SW480 (cell line): ENCODE measurements at regions not wholly inside any gene's neighbourhood (a gene's known extent, or its start where the extent isn't known, plus 50 kb on each side); places are given as distances from the start of the nearest gene placed in this dataset.

Experiments
- DNase-seq: peaks from one replicate; pipeline ENCODE4 v3.0.0-alpha.2; 2016; ENCODE audit warnings: low spot score

DNA sequence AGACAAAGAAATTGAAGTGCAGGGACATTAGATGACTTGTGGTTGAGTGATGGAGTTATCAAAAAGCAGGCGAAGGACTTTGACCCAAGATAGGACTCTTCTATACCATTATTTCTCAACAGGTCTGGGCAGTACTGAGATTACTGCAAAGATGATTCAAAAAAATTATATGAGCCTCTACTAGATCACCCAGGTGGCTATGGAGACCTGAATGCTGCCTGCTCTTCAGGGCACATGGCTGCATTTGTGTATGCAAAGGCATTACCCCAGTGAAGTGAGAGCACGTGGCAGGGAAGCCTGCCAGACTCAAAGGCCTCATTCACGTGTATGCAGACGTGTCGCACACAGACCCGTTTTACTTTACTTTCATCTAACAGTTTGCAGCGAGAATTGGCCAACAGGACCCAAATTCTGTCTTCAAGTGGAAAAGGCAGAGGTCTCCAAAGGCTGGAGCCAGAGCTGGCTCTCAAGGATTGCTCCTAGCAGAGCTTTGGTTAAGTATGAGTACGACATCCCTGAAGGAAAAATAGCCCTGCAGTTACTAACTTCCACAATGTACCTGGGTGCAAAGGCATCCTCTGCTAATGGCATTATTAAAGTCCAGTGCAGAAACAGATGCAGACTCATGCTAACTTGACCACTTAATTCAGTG, 113.8 kb upstream of the ARMC2 start:
- no peak for DNase-seq

DNA sequence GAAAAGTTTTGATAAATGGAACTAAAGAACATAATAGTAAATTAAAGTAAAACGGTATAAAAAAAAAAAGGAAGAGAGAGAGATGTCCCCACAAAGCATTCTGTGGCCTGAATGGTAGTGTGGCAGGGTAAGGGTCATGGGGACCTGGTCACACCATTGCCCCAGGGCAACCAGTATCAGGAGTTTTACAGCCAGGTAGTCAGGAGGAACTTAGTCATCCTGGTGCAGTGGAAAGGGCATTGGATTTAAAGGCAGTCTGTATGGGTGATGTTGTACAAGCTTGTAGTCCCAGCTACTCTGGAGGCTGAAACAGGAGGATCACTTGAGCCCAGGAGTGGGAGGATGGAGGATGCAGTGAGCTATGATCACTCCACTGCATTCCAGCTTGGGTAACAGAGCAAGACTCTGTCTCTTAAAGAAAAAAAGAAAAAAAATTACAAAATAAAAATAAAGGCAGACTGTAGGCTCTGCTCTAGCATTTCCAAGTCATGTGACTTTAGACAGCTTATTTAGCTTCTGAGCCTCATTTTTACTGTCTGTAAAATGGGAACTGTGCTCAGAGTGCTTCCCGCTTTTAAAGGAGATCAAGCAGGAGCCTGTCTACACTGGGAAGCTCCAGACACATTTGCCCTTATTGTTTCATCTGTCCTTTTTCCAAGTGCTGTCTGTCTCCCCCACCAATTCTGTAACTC, 112.8 kb upstream of the ARMC2 start:
- DNase-seq, result no peak

DNA sequence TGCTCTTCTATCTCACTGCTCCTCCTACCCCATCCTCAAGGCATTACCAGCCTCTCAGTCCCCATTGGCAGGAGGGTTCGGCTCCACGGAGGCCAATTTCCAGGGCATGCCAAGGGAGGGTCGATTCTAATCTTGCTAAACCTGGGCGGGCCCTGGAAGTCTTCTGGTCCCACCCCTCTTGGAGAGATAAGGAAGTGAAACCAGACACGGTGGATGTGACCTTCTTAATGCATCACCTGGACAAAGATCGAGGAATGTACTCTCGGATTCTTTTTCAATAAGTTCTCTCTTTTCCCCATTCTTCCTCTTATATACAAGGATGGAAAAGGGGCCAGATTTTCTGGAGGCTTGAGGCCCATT, 112.2 kb upstream of the ARMC2 start:
- DNase-seq, result no peak

DNA sequence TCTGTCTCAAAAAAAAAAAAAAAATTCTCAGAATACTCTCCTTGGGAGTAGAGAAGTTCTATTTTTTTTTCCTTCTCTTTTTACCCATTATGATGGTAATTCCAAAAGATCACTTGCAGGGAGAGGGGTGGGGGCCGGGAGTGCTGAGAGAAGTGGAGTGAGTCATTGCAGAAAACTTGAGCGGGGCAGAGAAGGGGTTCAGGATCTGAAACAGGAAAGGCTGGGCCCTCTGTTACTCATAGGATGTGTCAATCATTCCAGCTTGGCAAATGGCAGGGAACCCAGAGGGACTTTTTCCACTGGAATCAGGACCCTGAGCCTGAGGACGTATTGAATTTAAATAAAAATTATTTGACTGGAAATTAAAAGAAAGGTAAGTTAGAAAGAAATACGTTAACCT, 111.4 kb upstream of the ARMC2 start:
- DNase-seq, result peak; percentile 48

DNA sequence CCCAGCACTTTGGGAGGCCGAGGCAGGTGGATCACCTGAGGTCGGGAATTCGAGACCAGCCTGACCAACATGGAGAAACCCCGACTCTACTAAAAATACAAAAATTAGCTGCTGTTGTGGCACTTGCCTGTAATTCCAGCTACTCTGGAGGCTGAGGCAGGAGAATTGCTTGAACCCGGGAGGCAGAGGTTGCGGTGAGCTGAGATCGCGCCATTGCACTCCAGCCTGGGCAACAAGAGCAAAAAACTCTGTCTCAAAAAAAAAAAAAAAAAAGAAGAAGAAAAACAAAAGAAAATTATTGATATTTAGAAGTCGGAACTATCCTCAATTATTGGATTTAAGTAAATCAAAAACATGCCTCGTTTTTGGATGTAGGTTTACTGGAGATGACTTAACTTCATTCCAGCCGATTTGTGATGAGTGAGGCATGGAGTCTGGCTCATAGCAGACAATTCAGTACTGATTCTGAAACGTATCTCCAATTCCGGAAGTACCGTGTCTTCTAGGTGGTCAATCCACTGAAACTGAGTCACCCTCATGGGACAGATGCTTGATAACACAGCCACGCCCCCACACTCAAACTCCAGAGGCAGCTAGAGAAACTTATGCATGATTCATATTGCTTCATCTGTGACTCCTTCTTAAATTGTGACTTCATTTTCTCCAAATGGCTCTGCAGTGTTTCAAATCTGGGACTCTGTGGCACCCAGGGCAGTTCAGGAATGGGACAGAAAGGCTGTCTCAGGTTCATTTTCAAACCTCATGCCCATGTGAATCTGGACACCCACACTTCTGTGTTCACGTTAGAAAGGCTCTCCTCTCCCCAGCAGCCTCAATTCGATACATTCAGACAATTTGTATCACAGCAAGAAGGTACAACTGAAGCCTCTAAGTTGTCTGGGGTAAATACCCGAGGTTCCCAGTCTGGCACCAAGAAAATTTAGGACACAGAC, 110.4 kb upstream of the ARMC2 start:
- peak; percentile 53 for DNase-seq

DNA sequence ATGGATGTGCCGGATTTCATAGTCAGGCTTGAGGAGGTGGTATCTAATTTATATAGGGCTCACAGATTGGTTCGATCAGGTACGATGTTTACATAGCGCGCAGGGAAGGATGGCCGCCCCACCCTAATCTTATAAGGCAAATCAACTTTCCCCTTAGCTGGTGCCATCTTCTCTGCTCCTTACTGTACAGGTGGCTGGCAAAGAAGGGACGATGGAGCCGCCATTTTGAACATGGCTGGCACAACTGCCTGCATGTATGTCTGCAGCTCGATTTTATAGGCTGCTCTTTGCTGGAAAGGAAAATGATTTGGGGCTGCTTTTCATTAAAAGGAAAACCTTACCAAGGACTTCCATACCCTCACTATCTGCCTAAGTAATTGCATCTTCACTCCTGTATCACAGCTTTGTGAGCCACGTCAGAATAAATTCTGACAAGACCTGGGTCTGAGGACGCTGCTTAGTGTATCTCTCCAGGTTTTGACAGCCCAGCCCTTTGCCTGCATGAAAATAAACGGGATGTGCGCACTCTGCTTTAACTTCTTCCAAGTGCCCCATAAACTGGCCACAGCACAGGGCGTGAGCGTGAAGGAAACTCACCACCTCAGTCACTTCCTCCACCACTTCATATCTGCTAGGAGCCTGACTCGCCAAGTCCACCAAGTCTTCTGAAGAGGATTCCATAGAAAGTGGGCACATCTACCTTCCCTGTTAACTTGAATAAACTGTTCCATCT, 109.4 kb upstream of the ARMC2 start:
- DNase-seq, result no peak

DNA sequence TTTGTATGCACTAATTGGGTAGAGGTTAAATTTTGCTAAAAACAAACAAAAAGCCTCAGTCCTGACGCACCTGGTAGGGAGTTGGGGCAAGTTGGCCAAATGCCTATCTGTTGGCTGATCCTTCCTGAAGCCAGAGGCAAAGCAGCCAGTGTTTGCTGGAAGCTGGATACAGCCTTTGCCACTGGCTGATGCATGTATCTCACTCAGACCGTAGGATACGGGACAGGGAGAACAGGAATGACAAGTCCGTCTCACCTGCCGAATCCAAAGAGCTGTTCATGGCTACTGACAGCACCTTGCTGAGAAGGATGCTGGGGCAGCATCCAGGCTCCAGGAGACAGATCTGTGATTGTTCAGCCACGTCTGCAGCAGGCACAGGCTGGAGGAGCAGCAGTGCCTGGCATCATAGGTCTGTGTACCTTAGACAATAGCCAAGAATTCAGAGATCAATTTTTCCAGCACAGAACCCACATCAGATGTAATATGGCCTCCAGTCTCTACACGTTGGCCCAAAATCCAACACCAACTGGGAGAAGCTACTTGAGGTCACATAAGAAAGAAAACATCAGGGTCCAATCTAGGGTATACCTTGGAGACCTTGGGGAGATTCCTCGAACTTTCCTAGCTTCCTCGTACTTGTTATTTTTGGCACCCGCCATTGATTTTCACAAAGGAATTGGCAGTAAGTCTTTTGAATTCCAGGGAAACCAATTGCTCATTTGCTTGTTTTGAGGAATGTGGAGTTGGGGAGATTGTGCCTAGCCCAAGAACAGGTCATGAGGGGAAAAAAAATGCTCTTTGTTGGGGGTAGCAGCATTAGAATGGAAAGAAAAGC, 108.5 kb upstream of the ARMC2 start:
- DNase-seq, result no peak

DNA sequence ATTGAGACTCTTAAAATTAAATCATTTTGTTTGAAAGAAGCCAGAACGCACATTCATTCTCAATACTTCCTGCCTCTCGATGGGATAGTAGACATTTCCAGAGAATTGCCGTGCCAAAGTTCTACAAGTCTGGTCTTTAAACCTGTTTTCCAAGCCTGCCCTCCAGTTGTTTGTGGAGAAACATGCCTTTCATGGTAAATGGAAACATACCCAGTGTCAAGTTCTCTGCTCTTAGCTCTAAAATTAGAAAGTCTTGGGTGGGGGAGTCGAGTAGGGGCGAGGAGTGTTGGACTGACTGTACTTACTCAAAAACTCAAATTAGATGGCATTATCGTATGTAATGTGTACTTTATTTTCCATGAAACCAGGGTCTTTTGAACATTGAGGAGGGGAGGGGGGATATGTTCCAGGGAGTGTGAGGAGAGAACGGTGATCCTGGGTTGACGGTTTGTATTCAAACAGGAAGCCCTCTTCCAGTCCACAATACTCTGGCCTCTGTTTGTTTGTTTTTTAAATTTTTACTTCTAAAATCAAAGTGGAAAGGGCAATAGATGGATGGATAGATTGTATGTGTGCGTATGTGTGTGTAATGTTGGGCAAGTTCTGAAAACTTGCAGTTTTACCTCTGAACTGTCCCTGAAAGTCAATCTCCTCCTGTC, 106.8 kb upstream of the ARMC2 start:
- DNase-seq, result no peak

DNA sequence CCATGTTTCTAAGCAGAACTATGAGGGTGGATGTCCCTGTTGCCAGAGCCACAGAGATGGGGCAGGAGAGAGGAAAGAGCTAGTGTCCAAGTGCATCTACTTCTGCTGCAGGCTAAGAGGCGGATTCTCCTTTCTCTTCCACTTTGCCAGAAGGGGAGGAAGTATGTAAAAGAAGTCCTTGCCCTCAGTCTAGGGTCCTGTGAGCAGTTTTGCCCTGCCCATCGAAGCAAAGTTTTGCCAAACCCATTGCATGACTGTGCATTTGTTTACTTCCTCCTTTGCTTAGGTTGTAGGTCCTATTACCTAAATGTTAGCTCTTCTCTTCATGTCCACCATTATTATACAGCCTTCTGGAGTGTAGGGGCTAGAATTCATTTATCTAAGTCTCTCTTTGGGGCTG, 106.2 kb upstream of the ARMC2 start:
- DNase-seq, result no peak

DNA sequence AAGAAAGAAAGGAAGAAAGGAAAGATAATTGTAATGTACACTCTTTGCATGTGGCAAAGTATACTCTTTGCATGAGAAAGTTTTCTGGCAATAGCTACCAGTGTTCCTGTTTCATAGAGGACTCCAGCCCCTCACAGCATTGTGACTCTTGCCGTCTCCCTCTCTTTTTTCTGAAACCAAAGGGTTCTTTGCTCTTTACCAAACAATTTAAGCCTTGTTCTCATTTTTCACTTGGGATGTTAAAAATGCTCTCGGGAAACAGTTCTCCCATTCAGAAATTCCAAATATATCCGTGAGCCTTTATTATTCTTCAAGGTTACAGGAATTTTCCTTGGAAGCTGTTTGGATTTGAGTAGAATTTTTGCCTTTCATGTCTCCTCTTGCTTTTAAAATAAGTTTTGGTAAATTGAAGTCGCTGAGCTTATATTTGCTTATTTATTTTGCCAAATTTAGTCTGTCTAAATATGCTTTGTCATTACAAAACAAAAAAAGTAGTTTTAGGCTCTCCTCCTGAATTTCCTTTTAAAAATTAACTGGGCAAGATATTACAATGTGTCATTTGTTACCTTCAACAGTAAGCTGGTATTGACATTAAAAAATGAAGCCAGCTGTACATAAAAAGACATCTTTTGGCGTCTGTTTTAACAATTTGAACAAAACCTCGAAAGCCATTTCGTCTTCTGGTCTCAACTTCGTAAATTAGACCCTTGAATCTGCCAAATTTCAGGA, 103.8 kb upstream of the ARMC2 start:
- DNase-seq, result no peak

DNA sequence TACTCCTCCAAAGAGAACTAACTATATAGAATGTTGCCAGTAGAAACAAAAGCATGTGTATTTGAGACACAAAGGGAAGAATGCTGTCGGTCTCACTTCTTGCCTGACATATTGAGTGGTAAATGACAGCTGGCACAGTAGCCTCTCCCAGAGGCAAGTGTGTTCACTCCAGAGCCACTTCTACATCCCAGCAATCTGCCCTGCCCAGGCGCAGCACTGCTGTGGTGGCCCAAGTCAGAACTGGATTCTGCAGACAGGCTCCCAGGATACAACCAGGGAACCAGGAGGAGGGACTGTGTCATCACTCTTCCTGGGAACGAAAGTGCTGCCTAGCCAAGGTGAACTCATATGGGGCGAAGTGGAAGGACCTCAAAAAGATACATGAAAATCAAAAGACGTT, 103.2 kb upstream of the ARMC2 start:
- DNase-seq, result no peak

DNA sequence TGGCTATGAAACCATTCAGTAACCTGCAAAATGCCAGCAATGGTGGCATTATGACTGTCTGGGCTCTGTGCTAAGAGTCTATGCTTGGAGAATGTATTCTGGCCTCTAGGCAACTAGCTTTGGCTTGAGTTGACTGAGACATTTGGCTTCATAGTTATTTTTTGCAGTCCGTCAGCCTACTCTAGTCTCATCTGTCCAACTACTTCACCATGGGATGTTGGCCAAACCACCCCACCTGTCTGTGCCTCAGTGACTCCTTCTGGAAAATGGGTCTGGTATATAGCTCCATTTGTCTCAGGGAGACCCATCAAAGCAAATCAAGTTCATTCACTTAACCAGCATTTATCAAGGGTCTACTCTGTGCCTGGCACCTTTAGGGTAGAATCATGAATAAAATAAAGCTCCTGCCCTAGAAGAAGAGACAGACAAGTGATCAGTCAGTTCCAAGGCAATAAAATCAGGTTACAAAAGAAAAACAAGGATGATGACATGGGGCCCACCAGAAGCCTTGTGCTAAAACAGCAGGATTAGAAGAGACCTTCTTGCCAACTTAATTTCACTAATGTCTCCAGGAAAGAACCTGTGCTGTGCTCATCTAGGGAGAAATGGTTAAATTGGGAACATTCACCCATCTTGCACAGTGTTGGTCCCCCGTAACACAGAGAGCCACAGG, 102.4 kb upstream of the ARMC2 start:
- DNase-seq, result no peak

DNA sequence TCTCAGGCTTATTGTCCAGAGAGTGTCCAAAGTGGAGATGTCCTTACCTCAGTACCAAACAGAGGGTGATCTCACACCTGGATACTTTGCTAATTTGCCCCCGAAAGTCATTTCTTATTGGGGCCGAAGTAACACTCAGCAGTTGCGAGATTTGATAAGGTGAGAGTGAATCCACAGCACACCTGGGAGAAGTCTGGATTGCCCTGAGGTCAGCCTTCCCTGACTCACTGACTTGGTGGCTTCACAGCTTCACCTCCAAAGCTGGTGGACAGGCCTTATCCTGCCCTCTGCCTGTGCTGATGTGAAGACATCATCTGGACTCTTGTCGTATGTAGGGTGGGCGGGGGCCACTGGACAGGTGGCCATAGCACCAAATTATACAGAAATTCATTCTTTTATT, 101.9 kb upstream of the ARMC2 start:
- no peak for DNase-seq

DNA sequence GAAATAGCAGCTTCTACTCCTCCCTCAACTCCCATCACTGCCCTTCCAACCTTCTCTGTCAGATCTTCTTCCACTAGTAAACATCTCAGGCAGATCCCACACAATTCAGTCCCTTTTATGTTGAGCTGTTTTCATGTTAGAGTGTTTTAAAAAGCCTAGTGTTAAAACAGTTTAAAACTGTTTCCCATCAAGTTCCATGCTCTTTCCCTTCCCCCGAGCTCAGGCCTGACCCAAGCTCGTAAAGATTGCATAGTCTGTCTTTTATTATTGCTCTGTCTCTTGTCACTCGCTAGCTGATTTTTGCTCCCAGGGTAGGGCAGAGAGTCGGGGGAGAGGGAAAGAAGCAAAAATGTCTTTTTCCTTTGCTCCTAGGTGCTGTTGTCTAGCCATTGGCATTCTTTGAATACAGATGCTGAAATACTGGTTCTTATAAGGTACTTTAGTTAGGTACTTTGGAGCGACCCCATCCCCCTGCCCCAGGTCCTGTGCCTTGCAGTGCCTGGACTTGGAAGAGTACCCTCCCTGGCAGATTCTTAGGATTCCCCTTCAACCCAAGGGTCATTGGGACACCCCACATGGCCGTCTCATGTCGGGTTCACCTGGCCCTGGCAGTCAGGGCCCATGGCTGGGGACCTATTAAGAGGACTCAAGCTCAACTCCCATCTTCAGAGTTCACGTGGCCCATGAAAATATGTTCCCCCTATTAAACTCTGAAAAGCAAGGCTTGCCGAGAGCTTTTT, 101.2 kb upstream of the ARMC2 start:
- no peak for DNase-seq

DNA sequence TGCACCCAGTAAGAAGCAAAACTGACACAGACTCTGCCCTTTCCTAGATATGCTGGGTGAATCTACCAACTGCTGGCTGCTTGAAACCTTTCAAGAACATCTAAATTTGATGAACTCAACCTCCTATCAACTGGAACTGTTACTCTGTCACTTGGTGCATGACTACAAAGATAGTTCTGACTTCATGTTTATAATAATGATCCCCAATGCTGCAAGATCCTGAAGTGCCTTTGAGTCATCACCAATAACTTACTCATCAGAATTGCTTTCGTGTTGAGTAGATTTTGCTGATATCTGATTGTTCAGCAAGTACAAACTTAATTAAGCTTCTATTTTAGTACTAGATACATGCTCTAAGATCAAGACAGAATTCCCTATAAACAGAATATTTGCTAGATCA, 100.2 kb upstream of the ARMC2 start:
- DNase-seq, result no peak

DNA sequence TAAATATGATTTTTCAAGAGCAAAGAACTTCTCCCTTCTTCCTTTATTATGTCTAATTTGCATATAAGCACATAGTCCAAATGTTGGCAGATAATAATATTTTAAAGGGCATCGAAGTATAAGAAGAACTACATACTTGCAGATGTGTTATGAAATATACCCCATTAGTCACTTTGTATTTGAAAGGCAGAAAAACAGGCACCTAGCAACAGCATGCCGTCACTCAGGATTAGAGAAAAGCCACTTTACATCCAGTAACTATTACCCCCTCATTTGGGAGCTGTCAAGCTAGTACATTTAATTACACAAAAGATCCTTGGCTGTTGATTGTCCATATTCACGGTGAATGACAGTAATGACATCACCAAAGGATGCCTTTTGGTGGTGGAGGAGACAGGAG, 99.3 kb upstream of the ARMC2 start:
- no peak for DNase-seq

DNA sequence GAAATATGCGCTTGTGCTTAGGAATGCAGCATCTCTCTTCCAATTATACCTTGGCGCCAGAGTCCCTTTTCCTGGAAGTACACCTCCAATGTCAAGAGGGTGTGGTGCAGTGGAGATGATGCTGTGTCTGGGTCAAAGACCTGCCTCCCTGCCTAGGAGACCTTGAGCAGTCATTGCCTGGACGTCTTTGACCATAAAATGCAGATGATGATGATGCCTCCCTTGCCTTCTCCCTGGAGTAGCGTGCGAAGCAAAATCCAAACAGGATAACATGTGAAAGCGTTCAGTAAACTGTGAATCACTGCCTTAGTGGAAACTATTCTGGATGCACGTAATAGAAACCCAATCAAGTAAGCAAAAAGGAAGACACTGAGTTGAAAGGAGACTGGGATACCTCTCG, 97.4 kb upstream of the ARMC2 start:
- no peak for DNase-seq

DNA sequence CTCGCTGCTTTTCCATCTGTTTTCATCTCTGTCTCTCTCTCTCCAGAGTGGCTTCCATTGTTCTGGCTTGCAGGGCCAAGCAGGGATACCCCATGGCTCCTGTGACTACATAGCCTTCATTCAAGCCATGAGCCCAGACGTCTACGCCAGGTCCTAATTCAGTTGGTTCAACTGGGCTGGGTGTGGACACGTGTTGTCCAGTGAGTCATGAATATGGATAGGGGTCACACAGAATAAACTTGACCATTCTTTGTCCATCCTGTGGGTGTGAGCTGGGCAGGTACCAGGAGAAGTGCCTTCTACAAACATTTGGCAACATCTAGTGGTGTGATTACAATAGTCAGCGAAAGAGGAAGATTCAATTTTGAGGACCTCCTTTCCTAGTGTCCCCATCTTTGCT, 96.9 kb upstream of the ARMC2 start:
- DNase-seq, result no peak
